ENCODE measurements at regions not wholly inside any gene's neighbourhood (a gene's known extent, or its start where the extent isn't known, plus 50 kb on each side); places are given as distances from the start of the nearest gene placed in this dataset.

DNA sequence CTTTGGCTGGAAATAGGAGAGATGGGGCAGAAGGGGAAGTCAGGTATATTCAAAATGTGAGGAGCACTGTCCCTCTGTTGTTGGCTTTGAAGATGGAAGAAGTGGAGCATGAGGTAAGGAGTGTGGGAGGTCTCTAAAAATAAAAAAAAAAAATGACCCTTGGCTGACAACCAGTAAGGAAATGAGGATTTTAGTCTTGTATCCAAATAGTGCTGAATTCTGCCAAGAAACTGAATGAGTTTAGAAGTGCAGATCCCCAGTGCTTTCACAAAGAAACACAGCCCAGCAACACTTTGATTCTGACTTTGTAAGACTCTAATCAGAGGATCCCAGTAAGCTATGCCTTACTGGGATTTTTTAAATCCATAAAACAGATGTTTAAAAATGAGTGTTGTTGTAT, 367.9 kb downstream of the CYLC2 start:
- Histone ChIP-seq H3K27me3 (ENCODE audit: control insufficient read depth, extremely low read depth, insufficient read depth, low read length) (no peaks in the 10 kb centered on the region), H3K9ac (ENCODE audit: control insufficient read depth, extremely low read depth, insufficient read depth, low read length) (no peak overlapping the region), H4K20me1 (ENCODE audit: control insufficient read depth, extremely low read depth, insufficient read depth, low read length) (no peaks in the 10 kb centered on the region), H3K9me3 (ENCODE audit: control insufficient read depth, low read depth, low read length) (no peaks in the 10 kb centered on the region), H3K4me2 (ENCODE audit: control insufficient read depth, extremely low read depth, insufficient read depth, low read depth, low read length) (no peak overlapping the region), H3K27ac (ENCODE audit: control insufficient read depth, insufficient read depth, low read length) (no peak overlapping the region), H3K4me3 (ENCODE audit: control insufficient read depth in 2 of 3, extremely low read depth in 1 of 3, insufficient read depth in 2 of 3, low read depth in 1 of 3, low read length in 3 of 3) (no peak overlapping the region), H3K36me3 (ENCODE audit: control insufficient read depth in 2 of 2, extremely low read depth in 1 of 2, insufficient read depth in 2 of 2, low read length in 2 of 2) (no peaks in the 10 kb centered on the region), H2AFZ (ENCODE audit: control insufficient read depth, low read length) (no peak overlapping the region), H3K79me2 (ENCODE audit: control insufficient read depth, insufficient read depth, low read length) (no peaks in the 10 kb centered on the region), H3K9me1 (ENCODE audit: control insufficient read depth, extremely low read depth, insufficient read depth, low read length) (no peaks in the 10 kb centered on the region), H3K4me1 (ENCODE audit: control insufficient read depth, extremely low read depth, insufficient read depth, low read length) (no peaks in the 10 kb centered on the region)
- dilution Hi-C loops (cut with MboI; ENCODE audit: extremely low pct_ligation_motif_present, low sequenced_read_pairs), result no loop called here
- FAIRE-seq (no peak), DNase-seq (ENCODE audit: low read depth, low spot score) (no peak)
- TF ChIP-seq, protein P1, sequence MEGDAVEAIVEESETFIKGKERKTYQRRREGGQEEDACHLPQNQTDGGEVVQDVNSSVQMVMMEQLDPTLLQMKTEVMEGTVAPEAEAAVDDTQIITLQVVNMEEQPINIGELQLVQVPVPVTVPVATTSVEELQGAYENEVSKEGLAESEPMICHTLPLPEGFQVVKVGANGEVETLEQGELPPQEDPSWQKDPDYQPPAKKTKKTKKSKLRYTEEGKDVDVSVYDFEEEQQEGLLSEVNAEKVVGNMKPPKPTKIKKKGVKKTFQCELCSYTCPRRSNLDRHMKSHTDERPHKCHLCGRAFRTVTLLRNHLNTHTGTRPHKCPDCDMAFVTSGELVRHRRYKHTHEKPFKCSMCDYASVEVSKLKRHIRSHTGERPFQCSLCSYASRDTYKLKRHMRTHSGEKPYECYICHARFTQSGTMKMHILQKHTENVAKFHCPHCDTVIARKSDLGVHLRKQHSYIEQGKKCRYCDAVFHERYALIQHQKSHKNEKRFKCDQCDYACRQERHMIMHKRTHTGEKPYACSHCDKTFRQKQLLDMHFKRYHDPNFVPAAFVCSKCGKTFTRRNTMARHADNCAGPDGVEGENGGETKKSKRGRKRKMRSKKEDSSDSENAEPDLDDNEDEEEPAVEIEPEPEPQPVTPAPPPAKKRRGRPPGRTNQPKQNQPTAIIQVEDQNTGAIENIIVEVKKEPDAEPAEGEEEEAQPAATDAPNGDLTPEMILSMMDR (optimal IDR thresholded peaks at IDR 0.05 in 1 of 3, IDR thresholded peaks at IDR 0.05 in 1 of 3, conservative IDR thresholded peaks at IDR 0.05 in 1 of 3; ENCODE audit: extremely low read depth in 1 of 3, insufficient read depth in 2 of 3, low read length in 3 of 3), result no peak
- TF ChIP-seq EZH2 (IDR thresholded peaks at IDR 0.05; ENCODE audit: low read length), result no peak

DNA sequence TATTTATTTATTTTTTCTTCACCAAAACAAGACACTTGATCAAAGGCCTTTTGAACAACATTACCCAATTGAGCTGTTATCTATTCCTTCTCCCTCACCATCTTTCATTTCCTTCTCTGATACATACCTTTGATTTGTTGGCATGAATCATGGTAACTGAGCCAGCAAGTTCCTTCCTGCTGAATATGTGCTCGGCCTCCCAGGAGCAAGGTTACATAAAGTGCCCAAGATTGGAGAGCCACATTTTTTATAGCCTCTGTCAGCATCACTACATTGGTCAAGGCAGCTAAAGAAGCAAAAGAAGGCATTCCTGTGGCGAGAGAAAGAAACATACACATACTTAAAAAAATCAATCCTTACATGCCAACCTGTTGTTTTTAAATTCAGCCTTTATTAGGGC, 369.6 kb downstream of the CYLC2 start:
- Histone ChIP-seq H2AFZ (ENCODE audit: control insufficient read depth, low read length) (no peak overlapping the region), H3K27ac (ENCODE audit: control insufficient read depth, insufficient read depth, low read length) (no peak overlapping the region), H3K79me2 (ENCODE audit: control insufficient read depth, insufficient read depth, low read length) (no peaks in the 10 kb centered on the region), H3K4me2 (ENCODE audit: control insufficient read depth, extremely low read depth, insufficient read depth, low read depth, low read length) (no peak overlapping the region), H3K4me1 (ENCODE audit: control insufficient read depth, extremely low read depth, insufficient read depth, low read length) (no peaks in the 10 kb centered on the region), H3K9ac (ENCODE audit: control insufficient read depth, extremely low read depth, insufficient read depth, low read length) (no peak overlapping the region), H3K36me3 (ENCODE audit: control insufficient read depth in 2 of 2, extremely low read depth in 1 of 2, insufficient read depth in 2 of 2, low read length in 2 of 2) (no peaks in the 10 kb centered on the region), H3K9me1 (ENCODE audit: control insufficient read depth, extremely low read depth, insufficient read depth, low read length) (no peaks in the 10 kb centered on the region), H3K27me3 (ENCODE audit: control insufficient read depth, extremely low read depth, insufficient read depth, low read length) (no peaks in the 10 kb centered on the region), H3K9me3 (ENCODE audit: control insufficient read depth, low read depth, low read length) (no peaks in the 10 kb centered on the region), H3K4me3 (ENCODE audit: control insufficient read depth in 2 of 3, extremely low read depth in 1 of 3, insufficient read depth in 2 of 3, low read depth in 1 of 3, low read length in 3 of 3) (no peak overlapping the region), H4K20me1 (ENCODE audit: control insufficient read depth, extremely low read depth, insufficient read depth, low read length) (no peaks in the 10 kb centered on the region)
- DNase-seq (ENCODE audit: low read depth, low spot score) (no peak), FAIRE-seq (no peak)
- dilution Hi-C loops (cut with MboI; ENCODE audit: extremely low pct_ligation_motif_present, low sequenced_read_pairs), result no loop called here
- no peak for TF ChIP-seq EZH2 (IDR thresholded peaks at IDR 0.05; ENCODE audit: low read length)
- TF ChIP-seq, protein P1 (optimal IDR thresholded peaks at IDR 0.05 in 1 of 3, IDR thresholded peaks at IDR 0.05 in 1 of 3, conservative IDR thresholded peaks at IDR 0.05 in 1 of 3; ENCODE audit: extremely low read depth in 1 of 3, insufficient read depth in 2 of 3, low read length in 3 of 3), result no peak

All from keratinocyte (primary cell).